GM23338 (cell line): ENCODE measurements at regions not wholly inside any gene's neighbourhood (a gene's known extent, or its start where the extent isn't known, plus 50 kb on each side); places are given as distances from the start of the nearest gene placed in this dataset.

Experiments
- CTCF ChIP-seq, 2 experiments: fragments of 200-600 bp in 1 of 2; sonication (generic) in 1 of 2; conservative IDR thresholded peaks; 2 replicates each; pipeline versions ENCODE4 v1.5.1 to v1.6.1; 2016 to 2017; ENCODE audit warnings: antibody characterized with exemption in 2 of 2, low read depth in 2 of 2, mild to moderate bottlenecking in 2 of 2, moderate library complexity in 1 of 2
- EZH2 ChIP-seq: fragments of 200-600 bp; sonication (generic); IDR thresholded peaks from one replicate; pipeline ENCODE4 v1.8.0; 2017; ENCODE audit warnings: antibody characterized with exemption, mild to moderate bottlenecking, low read depth; ENCODE audit not compliant: unreplicated experiment
- NANOG ChIP-seq: IDR thresholded peaks from 2 replicates; pipeline ENCODE4 v1.6.1; 2016; ENCODE audit warnings: antibody characterized with exemption, borderline replicate concordance
- POLR2AphosphoS5 ChIP-seq: IDR thresholded peaks from 2 replicates; pipeline ENCODE4 v1.6.1; 2016; ENCODE audit warnings: antibody characterized with exemption, low read depth

GRCh38 chr5:168126606-168127005, 164.8 kb upstream of the WWC1 start:
- no peak for TF ChIP-seq CTCF (conservative IDR thresholded peaks at IDR 0.05; ENCODE audit: low read depth in 2 of 2)
- no peak for TF ChIP-seq EZH2
- no peak for TF ChIP-seq NANOG
- TF ChIP-seq POLR2AphosphoS5, result no peak
